CD4-positive, alpha-beta T cell treated with Interleukin-4 for 4 hours (primary cell): ENCODE measurements at regions not wholly inside any gene's neighbourhood (a gene's known extent, or its start where the extent isn't known, plus 50 kb on each side); places are given as distances from the start of the nearest gene placed in this dataset.

Experiments used
- DNase-seq: peaks from one replicate; pipeline ENCODE4 v3.0.0-alpha.2; 2020

DNA sequence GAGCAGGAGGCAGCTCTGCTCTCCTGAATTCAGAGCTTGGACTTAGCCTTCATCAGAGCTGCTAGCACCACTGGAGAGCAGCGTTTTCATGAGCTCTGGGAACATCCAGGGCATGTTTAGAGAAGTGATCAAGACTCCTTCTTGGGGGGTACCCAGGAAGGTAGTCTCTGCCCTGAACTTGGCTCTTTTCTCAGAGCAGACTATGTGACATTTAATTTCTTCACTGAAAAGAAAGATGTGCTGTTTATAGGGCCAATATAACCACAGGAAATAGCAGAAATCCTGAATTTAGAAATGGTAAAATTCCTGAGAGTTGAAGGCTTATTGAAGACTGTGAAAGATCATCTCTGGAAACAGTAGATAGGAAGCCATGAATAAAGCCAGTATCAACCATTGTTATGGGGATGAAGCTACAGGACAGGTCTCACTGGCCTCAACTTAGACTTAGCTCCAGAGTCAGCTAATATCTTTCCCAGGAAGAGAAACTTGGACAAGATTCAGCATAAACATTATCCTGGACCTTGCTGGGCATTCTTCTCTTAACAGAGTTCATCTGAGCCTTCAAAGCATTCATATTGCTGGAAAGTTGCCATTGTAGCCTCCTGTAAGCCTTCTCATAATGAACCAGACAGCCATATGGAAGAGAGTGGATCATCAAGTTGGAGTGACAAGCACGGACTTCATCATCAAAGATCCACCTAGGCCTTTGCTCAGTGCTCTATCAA, 386.6 kb upstream of the THBS1 start:
- no peak for DNase-seq

GRCh38 chr15:39195961-39196486, 384.9 kb upstream of the THBS1 start:
- no peak for DNase-seq

DNA sequence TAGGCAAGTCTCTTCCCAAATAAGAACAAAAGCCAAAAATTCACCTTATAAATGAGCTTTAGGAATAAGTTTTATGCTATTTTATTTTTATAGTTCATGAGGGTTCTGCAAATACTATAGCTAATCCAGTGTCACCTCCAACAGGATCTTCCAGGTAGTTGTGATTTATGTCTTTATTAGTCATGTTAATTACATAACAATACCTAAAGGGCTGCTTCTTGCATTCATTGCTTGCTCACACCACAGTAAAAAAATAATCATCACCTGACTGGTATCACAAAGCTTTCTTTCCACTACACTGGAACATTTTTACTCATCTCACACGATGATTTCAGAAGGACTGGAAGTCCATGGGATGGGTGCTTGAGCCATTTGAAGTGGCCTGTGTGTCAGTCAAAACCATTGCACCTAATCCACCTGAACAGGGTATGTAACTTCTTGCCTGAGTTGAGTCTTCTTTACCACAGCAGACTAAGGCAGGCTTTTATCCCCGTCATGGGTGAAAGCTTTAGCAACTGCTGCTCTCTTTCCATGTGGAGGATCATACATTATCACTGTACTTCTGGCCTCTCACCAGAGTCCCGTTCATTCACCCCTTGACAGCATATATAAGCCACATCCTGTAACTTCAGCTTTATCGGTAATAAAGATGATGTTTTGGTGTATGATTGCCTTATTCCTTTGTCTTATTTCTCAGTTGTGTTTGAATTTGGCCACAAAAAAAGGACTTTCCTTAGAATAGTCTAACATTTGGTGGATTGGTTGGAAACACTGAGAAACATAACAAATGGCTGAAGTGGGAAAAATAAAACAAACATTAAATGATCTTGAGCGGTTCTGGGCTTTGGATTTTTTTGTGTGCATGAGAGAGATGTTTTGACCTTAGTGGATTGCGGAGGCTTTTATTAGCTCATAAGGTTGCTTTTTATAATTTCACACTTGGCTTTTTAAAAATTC, 382.6 kb upstream of the THBS1 start:
- DNase-seq, result no peak

DNA sequence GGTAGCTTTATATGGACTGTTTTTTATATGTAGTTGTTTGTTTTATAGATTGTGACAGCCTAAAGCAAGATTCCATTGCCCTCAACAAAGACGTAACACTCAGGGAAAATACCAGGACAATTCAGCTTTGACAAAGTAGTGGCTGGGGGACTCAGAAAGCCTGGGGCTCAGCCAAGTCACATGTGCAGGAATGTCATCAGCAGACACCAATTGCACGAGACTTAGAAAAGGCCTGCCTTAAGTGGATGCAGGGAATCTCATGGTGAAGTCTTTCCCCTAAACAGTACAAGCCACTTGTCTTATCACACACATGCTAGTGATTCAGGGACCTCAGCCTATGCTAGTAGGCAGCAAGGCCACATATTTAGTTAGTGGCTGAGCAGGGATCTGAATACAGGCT, 381.8 kb upstream of the THBS1 start:
- no peak for DNase-seq

DNA sequence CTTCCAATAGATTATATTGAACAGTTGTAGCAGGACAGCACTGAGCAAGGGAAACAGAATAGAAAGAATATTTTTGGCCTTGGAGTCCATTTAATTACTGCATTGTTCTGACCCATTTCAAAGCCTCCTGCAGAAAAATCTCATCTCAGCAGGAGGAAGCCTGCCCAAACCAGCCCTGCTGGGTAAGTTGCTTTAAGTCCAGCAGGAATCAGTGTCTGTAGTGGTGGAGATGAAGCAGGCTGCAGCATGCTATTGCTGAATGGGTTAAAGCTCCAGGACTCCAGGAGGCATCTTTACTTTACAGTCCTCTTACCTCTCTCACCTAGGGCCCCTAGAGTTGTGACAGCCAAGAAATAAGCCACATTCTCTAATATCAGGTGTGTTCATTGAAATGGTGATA, 380.3 kb upstream of the THBS1 start:
- no peak for DNase-seq

DNA sequence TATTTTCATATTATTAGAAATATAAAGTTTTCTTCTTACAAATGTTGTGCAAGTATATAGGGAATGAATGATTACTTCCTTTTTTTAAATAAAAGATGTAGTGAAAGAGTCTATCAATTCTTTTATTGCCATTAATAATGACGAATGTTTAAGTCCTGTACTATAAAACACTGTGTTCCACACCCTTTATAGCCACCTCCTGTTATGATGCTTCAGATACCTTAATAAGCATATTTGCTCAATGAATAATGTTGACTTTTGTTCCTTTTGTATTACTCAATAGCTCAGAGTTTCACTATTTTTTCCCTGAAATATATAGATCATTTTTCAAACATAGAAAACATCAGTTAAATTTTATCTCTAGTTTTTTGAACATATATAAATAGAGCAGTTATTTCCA, 378.2 kb upstream of the THBS1 start:
- DNase-seq, result no peak

DNA sequence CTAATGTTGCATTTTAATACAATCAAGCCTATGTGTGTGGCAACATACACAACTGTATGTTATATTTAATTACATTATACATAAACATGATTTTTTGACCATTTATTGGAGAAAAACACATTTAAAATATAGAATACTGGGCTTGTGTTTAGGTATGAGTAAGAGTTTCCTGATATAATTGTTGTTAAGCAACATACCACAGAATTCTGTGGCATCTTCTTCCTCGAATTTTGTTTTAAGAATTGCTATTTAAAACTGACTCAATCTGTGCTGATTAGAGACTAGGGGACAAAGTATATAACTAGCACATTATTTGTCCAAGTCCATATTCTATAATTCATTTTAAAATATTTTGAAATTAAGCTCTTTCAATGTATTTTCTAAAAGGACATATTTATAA, 376.8 kb upstream of the THBS1 start:
- no peak for DNase-seq

DNA sequence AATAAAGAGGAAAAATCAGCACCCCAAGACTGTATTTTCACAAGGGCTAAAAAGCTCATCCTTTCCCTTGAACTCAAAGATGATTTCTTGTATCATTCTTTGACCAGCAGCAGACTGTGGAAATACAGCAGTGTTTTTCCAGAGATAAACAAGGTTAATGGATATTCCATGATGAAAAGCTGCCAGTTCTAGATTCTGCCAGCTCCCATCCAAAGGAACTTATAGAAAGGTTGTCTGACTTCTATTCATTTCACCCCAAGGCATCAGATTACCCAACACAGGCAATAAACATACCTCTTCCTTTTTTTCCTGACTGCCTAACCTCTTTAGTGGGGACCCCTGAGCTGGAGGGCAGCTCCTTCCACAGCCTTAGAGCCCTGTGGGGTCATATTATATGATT, 375.8 kb upstream of the THBS1 start:
- no peak for DNase-seq

DNA sequence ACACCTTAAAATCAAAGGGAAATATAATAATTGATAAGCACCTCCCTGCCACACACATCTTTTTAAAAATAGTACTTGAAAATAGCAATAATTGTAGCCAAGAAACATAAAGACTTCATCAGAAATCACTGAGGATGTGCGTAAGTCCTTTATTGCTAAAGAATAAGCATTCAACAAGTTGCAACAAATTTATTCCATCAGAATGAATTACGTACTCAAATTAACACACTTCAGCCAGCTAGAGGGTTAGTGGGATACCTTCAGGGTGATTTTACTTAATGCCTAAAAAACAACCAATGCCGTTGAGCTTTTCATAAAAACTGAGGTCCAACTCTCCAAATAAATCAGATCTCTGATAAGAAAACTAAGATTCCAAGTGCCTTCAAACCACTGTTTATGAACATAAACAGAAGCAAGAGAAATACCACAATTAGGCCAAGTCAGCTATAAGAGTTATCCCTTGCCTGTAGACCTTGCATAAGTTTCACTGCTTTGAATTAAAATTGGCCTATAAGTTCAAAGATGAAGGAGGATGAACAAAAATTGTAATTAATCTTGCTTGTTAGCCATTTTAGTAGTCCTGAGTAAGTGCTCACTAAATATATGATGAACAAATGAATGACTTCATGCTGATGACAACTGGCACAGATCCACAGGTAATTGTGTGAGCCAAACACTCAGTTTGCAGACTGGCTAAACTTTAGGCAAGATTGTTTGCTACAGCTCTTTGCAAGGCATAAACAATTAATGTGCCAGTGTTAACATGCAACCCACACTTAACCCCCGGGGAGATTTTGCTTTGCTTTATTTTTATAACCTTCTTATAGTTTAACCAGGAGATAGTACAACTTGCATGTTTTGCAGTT, 375.1 kb upstream of the THBS1 start:
- no peak for DNase-seq

DNA sequence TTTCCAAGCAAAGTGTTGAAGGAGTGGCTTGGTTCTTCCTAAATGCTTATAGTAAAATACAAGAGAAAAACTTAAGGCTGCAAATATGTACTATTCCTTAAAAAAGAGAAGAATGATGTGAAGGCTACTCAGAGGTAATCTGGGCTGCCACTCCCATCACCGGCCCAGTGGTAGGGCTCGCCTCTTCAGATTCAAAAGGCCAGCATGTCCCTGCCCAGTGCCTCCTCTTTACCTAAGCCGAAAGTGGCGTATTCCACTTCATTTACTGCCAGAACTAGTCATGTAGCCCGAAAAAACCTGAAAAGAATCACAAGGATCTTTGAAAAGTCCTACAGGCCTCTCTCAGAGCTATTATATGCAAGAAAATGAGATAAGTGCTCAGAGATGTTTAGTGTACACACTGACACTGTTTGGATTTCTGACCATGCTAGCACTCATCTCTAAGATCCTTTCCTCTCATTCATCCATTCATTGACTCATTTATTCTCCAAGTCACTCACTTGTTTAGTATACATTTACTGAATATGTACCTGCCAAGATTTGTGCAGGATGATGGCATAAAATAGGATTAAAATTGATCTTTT, 373.3 kb upstream of the THBS1 start:
- no peak for DNase-seq

- no peak for DNase-seq
These were observed 372.7 kb upstream of the THBS1 start for GRCh38 chr15:39208187-39208586.

DNA sequence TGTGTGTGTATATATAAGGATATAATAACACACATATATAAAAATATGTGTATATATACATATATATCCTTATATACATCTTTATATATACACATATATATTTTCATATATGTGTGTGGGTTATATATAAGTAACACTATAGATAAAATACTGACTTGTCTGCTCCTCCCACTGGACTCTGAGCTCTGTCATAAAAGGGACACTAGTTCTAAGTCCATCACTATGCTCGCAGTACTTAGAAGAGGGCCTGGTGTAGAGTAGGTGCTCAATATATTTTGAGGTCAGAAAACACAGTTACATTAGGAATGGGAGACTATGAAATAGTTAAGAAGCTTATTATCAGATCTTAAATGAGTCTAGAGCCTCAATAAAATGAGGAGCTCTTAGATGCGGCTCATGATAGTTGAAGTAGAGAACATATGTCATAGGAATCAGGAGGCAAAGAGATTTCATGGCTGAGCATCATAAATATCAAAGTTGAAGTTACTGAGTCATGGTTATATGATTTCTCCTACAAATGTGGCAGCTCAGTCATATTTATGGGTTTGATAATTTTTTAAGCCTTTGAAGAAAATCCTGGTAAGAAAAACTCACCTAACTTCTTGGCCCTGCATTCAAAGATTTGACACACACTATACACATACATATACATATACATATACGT, 371.2 kb upstream of the THBS1 start:
- DNase-seq, result no peak

GRCh38 chr15:39211108-39211979, 369.5 kb upstream of the THBS1 start:
- no peak for DNase-seq

- no peak for DNase-seq
These were observed 367.5 kb upstream of the THBS1 start for GRCh38 chr15:39213385-39213840.

DNA sequence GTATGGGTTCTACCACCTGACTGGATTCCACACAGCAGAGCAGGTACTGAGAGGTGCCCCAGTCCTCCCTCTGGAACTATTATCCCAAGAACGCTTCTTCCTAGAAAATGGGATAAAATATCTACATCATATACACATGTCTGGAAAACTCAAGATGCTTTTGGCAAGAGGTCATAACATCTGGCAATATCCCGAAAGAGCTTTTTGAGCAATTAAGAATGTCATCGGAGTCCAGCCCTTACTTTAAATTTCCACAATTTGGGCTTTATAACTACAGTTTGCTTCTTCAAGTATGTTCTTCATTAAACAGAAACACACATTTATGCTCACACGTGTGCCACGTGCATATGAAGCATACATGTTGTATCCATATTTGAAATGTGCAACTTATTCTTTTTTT, 365.9 kb upstream of the THBS1 start:
- DNase-seq, result no peak

DNA sequence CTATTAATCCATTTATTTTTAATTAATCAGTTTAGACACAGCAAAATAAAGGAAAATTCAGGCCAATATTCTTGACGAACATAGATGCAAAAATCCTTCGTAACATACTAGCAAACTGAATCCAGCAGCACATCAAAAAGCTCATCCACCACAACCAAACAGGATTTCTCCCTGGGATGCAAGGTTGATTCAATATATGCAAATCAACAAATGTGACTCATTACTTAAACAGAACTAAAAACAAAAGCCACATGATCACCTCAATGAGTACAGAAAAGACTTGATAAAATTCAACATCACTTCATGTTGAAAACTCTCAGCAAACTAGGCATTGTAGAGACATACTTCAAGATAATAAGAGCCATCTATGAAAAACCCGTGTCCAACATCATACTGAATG, 364.1 kb upstream of the THBS1 start:
- DNase-seq, result no peak

DNA sequence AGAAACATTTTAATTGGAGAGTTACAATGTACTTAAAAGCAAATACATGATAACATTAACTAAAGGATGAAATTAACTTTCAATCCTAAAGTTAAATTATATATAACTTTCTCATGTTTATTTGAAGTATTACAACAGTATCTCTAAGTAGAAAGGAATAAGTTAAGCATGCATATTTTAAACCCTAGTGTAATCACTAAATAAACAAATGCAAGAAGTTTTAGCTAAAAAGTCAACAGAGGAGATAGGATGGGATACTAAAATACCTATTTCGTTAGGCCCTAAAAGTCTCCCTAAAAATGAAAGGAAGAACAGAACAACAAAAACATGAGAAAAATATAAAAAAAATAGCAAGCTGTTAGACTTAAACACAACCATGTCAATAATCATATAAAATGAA, 361.3 kb upstream of the THBS1 start:
- no peak for DNase-seq

- no peak for DNase-seq
These were observed 354.5 kb upstream of the THBS1 start for GRCh38 chr15:39226169-39226937.

GRCh38 chr15:39227001-39227400, 353.9 kb upstream of the THBS1 start:
- DNase-seq, result no peak

- DNase-seq, result no peak
These were observed 352.0 kb upstream of the THBS1 start for GRCh38 chr15:39228889-39229288.
